DND-41 (cell line): ENCODE measurements at regions not wholly inside any gene's neighbourhood (a gene's known extent, or its start where the extent isn't known, plus 50 kb on each side); places are given as distances from the start of the nearest gene placed in this dataset.

ENCODE experiments used
- EZH2 ChIP-seq: IDR thresholded peaks from 3 replicates; pipeline ENCODE4 v1.6.1; 2012; ENCODE audit warnings: borderline replicate concordance, low read depth, mild to moderate bottlenecking, moderate library complexity, low read length, inconsistent platforms; ENCODE audit not compliant: severe bottlenecking
- TF ChIP-seq, protein P1 (sequence below): IDR thresholded peaks from 2 replicates; pipeline ENCODE4 v1.5.1; 2012; ENCODE audit warnings: borderline replicate concordance, low read length, moderate library complexity, mild to moderate bottlenecking; ENCODE audit not compliant: poor library complexity, severe bottlenecking; ENCODE audit errors: extremely low read depth

DNA sequence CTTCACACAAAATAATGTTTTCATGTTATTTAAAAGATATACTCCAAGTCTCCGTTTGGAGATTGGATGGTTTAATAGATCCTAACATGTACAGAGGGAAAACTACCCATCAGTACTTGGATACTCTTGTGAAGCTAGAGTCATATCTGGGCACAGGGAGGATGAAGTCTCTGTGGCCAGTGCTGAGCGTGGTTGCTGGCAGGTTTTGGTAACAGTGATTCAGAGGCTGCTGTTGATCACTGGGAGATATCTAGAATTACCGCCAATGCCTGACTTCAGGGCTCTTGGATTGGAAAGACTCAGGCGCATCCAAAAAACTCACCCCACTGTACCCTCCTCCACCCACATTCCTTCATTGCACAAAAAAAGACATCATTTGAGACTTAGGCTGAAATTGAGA, 107.2 kb upstream of the PGRMC2 start:
- TF ChIP-seq, protein P1, sequence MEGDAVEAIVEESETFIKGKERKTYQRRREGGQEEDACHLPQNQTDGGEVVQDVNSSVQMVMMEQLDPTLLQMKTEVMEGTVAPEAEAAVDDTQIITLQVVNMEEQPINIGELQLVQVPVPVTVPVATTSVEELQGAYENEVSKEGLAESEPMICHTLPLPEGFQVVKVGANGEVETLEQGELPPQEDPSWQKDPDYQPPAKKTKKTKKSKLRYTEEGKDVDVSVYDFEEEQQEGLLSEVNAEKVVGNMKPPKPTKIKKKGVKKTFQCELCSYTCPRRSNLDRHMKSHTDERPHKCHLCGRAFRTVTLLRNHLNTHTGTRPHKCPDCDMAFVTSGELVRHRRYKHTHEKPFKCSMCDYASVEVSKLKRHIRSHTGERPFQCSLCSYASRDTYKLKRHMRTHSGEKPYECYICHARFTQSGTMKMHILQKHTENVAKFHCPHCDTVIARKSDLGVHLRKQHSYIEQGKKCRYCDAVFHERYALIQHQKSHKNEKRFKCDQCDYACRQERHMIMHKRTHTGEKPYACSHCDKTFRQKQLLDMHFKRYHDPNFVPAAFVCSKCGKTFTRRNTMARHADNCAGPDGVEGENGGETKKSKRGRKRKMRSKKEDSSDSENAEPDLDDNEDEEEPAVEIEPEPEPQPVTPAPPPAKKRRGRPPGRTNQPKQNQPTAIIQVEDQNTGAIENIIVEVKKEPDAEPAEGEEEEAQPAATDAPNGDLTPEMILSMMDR: no peak
- no peak for TF ChIP-seq EZH2
